Fibroblast of peridontal ligament (primary cell): ENCODE measurements at regions not wholly inside any gene's neighbourhood (a gene's known extent, or its start where the extent isn't known, plus 50 kb on each side); places are given as distances from the start of the nearest gene placed in this dataset.

Experiments used
- DNase-seq: peaks from one replicate; pipeline ENCODE4 v3.0.0-alpha.2; 2010; ENCODE audit errors: extremely low read depth

DNA sequence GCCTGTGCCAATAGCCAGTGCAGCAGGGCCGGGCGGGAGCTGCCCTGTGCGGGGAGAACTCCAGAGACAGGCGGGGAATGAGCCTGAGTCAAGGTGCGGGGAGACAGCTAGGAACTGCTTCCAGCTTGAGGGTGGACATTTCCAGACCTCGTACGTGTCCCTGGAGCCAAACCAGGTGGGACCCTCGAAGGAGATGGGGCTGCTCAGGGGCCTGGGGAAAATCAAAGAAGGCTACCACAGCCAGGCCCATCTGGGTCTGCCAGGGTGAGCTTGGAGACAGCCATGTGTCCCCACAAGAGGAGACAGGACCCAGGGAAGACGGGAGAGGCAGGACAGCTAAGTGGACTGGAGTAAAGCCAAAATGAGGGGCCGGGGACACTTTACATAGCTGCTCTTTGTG, 504.9 kb upstream of the MGMT start:
- no peak for DNase-seq

DNA sequence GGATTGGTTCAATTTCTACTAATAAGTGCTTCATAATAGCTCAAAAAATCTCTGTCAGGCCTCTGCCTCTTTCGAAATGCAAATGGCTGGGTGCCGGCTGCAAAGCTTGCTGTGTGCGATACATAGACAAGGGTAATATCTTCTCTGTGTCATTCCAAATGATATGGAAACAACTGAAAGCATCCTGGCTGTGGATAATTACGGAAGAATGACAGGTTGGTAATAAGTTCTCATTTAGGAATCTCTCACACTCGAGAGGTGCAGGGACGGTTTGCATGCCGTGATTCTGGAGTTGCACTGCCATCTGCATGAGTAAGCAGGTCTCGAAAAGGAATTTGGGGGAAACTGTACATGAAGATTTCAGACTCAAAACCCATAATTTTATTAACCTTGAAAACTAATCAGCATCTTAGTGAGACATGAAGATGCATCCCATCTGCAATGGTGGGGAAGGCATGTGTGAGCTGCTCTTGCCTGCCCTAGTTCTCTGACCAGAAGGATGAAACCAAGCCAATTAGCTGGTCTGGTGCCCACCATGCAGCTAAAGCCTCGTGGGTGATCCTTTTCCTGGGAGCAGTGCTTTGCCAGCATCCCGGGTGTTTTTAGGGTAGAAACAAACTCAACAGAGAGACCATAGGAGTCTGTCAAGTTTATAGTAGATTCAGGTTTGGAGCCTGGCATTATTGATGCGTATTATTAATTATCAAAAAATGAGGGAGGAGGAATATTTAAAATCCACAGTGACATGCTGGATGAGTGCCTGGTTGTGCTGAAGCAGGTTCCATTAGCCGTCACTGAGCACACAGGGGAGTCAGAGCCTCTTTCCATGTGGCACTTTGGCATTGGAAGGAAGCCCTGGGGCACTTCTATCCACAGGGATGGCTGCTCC, 503.6 kb upstream of the MGMT start:
- no peak for DNase-seq

DNA sequence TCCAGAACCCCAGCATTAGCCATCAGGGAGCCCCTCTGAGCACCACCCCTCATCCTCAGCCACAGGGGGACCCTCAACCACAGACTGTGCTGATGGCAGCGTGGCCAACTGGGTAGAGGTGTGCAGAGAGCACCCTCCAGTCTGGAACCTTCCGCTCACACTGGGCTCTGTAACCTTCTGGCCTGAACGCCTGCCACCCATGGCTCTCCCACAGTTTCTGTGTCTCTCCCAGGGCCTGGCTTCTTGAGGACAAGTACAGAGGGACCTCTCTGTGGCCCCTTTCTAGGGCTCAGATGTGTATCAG, 503.0 kb upstream of the MGMT start:
- DNase-seq: no peak

DNA sequence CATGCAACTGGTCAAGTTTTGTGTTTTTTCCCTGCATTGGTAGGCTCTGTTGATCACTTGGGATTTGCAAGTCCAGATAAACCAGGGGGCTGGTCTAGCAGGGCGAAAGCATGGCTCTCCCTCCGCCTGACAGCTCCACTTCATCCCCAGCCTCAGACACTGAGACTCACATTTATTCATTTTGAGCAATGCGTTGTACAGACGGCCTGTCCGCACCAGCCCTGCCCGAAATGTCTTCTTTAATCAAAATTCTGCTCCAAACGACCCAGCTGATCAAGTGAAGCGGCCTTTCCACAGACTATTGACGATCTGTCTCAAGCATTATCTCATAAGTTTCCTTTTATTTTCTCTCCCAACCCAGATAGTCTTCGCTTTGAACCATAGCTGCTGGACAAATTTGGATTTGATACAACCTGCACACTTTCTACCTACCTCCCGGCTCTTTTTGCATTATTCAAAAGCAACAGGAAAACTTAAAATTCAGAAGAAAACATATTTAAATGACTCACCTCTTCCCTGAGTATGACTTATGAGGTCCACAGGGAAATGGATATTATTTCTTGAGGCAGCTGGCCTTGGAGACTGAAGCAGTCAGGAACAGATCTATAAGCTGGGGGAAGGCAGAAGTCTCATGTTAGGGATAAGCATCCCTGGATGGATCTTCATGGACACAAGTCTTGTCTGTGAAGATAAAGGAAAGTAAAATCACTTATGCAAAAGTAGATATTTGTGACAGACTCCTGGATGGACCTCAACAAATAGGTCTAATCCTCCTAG, 498.9 kb upstream of the MGMT start:
- DNase-seq: no peak

DNA sequence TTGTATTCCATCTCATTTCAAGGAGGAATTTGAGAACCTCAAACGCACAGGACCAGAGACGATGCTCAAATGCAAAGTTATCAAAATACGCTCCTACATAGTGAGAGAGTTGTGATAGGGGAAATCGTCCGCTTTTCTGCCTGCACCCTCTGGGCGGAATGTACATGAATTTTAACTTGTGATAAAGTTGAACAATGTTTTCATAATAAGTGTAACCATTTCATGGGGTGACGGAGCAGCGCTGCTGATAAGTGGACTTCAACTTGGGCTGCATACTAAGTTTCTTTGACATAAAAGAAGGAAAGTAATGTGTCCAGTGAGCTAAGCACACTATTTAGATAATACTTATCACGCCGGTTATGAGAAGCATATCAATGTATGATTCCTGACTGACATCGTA, 497.5 kb upstream of the MGMT start:
- DNase-seq: no peak

DNA sequence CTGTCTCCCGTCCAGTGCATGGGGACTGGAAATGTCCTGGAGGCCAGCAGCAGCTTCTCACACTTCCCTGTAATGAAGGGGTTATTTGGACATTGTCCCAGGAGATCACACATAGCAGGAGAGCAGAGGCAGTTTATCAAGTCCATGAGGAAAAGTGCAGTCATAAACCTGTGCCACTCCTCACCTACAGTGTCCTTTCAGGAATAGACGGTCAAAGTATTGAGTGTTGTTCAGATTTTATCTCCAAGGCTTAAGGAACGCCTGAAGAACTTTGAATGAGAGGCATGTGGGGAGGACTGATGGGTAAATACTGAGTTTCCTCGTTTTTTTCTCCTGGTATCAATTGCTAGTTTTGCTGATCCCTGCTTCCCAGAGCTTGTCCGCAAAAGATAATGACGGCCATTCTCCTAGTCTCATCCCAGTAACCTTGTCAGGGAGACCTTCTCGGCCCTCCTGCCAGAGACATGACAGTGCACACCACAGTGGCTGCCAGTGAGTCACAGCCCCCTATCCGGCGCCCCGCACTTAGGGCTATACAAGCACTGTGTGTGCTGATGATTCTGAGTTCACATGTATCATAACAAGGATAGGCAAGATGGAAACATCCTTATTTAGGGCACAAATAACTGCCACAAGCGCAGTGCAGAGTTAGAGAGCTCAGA, 495.5 kb upstream of the MGMT start:
- no peak for DNase-seq

DNA sequence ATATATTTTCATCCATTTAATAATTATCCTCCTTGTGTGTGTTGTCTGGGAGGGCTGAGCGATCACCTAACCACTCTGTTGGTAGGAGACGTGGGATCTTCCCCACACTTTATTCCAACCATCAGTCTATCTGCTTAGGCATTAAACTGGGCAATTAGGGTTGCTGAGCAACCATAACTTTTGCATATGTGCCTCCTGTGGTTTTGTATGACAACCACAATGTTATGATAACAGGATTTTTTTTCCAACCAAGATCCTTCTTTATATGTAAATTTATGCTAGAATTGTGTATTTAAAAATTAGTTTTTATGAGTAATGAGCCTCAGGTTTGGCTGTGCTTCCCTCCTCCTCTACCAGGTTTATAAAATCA, 495.0 kb upstream of the MGMT start:
- no peak for DNase-seq

DNA sequence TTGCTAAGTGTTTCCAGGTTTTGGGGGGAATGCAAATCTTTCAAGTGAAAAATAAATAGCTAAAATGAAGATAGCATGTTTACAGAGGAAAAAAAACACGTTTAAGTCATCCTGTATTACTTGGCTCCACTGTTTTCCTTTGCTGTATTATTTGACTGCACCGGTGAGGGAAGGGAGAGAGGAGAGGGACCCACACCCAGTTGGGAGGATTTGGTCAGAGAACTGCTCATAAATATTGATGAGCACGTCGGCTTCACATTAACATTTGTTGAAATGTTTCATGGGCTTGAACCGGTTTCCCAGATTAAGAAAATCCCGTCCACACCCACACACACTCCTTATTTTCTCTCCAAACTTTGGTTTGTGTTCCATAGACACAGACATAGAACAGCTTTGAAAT, 493.8 kb upstream of the MGMT start:
- no peak for DNase-seq

DNA sequence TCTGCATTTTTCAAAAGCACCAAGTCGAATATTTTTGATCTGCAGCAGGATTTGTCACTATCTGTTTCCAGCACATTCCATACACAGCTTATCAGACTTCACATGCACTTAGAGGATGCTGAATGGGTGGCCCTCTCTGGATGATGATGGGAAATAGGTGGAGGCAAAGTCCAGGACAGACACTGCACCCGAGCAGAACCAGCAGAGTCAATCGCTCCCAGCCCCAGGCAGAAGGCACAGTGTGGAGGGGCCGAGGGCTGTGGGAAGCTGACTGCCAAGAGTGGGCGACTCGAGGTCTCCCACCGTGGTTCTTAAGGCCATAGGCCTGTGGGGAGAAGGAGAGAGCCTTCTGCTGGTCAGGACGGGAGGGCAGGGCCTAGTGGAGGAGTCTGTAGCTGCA, 490.2 kb upstream of the MGMT start:
- no peak for DNase-seq

DNA sequence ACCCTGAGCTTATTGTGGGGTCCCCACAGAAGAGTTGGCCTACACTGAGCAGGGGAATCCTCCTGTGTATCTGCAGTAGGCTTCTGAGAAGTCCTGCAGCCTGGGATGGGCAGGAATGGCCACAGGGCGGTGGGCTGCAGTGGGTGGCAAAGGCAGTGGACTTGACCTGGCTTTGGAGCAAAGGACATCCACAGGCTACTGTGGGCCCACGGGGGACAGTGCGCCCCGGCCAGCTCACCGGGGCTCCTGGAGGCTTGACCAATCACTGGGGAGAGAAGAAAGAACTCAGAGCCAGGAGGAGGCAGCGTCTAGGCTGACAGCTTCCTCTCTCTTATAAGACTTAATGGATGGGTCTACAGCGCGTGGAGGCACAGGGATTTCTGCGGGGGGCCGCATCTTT, 488.8 kb upstream of the MGMT start:
- DNase-seq: no peak

DNA sequence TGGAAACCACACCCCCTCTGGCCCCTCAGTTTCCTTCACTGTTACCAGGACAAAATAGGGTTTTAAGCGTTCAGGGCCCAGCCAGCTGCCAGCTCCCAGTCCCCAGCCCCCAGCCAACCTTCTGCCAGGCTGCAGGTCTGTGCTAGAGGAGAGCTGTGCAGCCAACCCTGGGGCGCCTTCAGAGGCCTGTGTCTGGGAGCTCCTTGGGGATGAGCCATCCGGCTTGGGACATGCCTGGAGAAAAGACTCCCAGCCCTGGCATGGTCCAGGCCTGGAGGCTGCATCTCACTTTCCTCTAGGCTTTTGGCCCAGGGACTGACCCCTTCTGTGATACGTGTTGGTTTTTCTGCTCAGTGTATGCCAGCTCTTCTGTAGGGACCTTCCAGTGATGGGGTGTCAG, 487.6 kb upstream of the MGMT start:
- DNase-seq: no peak

DNA sequence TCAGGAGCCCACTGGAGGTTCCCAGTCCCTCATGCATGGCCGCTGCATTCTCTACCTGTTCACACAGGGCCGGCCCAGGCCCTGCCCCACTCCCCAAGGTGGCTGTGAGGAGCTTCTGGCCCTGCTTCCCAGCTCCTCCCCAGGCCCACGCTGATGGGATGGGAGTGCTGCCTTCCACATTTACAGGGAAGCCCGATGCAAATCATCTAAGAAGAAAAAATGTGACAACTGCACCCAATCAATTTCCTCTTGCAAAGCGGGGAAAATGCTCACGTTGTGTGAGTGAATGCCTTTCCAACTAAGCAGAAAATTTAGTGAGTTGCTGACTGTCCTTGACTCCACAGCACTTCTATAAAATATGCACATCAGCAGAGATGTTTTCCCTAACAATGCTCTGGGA, 485.8 kb upstream of the MGMT start:
- DNase-seq: no peak

DNA sequence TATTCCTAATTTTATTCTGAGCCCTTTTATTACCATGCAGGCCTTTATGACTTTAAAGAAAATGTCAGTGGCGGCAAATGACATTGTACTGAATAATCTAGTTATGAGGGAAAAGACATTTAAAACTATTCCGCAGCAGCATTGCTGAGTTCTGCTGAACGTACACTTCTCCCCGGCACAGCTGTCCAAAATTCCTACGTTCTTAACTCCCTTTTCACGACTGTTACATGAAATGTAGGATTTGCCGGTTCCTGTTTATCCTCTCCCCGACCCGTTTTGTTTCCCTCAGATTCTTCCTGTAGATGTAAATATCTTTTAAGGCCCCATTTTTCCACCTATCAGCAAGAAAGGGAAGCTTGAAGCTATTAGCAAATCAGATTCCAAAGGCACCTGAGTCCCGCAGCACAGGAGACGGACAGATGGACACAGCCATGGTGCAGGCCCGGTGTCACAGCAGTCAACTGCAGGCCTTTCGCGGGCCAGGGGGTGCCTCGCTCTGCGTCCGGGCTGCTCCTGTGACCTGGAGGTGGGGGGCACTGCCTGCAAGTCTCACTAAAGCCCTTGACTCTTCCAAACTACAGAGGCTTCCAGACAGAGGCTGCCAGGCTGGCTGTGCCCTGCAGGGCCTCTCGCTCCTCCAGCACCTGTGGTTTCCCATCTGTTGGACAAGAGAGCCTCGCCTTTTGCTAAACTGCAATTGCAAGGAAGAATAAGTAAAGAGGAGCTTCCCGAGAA, 485.0 kb upstream of the MGMT start:
- no peak for DNase-seq

DNA sequence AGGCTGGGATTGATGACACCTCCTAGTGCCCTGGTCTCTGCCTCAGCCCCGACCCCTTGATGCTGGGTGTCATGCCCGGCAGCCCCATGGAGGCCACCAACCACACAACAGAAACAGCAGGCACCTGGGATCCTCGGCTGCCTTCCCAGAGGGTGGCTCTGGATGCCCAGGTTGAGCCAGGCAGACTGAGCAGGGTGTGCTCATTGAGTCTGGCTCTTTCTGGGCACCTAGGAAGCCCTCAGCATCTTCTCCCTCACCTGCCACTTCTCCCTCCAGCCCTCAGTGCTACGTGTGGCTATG, 484.5 kb upstream of the MGMT start:
- no peak for DNase-seq

DNA sequence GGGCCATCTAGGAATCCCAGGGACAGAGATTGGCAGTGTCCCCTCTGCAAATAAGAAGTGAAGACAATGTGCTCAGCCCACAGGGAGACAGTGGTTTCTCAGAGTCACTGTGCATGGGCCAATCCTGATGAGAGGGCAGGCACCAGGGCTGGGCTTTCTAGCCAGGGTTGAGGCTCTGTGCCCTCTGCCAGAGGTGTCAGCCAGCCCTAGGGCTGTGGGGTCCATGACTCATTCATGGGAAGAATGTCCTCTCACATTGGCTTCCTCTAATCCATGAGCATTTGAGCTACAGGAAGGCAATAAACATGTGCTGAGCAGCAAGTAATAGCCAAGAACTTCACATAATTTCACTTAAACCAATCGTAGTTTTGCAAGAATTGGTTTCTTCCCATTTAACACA, 482.0 kb upstream of the MGMT start:
- no peak for DNase-seq

DNA sequence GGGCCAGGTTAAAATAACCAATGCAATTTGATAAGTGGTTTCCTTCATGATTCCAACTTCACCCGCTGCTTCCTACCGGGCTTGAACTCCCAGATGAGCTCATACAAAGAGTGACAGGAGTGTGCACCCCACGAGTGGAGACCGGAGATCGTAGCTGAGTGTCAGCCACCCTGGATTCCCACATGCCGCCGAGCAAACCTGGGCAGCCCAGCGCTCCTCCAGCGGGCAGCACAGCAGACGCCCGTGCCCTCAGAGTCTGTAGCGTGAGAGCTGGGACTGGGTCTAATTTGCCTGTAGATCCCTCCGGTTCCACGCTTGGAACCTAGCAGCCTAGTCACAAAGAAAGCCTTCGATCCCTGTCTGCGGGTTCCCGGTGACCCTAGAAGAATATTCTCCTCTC, 476.1 kb upstream of the MGMT start:
- no peak for DNase-seq

DNA sequence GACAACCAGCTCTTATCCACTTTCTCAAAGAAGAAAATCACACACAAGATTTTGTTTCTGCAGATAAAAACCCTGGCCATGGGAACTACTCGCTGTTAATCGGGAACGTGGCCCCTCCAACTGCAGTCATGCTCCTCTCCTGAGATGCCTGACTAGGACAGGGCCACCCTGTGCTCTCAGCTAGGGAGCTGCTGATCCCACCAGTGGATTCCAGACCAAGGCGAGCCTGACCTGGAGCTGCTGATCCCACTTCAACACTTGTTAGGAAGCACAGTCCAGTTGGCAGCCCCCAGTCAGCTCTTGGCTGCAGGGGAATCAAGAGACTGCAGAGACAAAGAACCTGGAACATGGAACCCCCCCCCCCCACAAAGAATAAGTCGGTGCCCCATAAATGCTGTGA, 474.3 kb upstream of the MGMT start:
- no peak for DNase-seq

DNA sequence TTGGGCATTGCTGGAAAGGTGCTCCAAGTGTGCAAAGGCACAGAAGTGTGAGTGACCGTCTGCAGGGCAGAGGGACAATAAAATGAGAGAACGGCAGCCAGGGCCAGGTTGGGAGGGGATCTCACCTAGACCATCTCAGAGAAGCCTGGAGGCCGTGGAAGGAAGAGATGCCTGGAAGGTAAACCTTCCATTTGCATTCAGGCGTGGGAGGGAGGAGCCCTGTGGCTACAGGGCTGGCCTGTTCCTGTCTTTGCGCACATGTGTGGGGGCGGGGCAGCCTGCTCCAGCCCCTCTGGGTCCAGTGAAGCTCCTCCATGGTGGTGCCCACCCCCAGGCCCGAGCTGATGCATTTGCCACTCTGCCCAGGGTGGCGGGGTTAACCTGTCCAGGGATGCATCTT, 473.6 kb upstream of the MGMT start:
- no peak for DNase-seq

DNA sequence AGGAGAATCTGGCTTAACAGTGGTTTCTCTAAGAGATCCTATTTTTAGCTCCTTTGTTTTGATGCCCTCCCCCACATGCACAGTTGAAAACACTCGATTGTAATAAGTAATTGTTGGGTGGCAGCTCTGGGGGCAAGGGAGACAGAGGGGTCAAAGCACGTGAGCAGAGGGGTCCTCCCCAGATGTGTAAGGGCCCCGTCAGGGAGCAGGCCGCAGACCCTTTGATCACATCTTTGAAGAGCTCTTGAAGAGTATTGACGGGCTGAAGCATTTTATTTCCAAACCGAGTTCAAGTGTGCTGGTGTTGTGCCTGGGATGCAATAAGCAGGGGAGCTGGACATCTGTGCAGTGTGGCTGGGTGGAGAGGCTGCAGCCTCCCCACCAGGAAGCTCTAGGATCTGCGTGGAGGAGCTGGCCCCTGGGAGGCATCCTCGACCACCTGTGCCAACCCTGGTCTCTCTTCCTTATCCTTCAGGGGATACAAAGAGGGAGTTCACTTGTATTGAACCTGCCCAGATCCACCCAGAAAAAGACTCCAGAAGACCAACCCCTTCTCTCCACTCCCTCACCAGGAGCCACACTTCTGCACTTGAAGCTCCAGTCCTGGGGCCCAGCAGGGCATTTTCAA, 473.0 kb upstream of the MGMT start:
- DNase-seq: no peak

DNA sequence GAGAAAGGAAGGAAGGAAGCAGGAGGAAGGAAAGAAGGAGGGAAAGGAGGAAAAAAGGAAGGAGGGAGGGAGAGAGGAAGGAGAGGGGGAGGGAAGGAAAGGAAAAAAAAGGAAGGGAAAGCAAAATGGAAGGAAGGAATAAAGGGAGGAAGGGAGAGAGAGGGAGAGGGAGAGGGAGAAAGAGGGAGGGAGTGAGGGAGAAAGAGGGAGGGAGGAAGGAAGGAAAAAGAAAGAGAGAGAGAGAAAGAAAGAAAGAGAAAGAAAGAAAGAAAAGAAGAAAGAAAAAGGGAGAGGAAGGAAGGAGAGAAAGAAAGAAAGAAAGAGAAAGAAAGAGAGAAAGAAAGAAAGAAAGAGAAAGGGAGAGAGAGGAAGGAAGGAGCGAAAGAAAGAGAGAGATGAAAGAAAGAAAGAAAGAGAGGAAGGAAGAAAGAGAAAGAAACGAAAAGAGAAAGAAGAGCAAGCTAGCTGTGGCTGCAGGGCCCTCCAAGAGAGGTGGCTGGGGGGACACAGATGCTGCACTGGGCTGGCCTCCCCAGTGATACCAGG, 472.4 kb upstream of the MGMT start:
- no peak for DNase-seq

DNA sequence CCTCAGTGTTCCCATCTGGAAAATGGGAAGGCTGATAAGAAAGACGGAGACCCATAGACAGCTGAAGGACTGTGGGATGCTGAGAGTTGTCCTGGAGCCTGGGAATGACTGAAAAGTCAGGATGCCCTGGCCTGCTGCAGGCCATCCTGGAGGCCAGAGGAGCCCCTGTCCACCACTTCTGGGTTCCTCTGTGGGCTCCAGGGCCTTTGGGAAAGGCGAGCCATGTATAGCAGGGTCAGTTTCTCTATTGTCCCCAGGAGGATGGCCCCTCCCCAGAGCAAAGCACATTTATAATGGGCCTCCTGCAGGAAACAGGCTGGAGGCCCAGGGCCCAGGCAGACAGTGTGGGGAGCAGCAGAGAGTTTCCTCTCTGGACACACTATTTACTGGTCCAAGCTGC, 471.4 kb upstream of the MGMT start:
- no peak for DNase-seq

DNA sequence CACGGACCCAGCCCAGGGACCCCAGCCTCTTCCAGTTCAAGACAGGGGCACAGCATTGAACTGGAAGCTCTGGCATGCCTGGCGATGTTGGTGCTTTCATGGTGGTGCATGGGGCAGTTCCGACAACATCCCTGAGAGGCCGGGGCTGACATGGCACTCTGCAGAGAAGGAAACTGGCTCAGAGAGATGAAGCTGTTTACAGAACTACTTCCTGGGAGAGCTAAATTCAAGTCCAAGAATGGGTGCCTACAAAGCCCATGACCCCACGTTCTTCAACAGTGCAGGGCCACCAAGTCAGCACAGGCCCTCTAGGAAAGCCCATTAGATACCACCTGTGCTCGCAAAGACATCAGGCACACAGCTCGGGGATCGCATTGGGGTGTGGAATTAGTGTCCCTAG, 470.9 kb upstream of the MGMT start:
- no peak for DNase-seq
